Cardiac muscle cell (in vitro differentiated cells and primary cell): ENCODE measurements at regions not wholly inside any gene's neighbourhood (a gene's known extent, or its start where the extent isn't known, plus 50 kb on each side); places are given as distances from the start of the nearest gene placed in this dataset.
A peak's percentile ranks its signal among the peaks of the same experiment; 100 is the strongest.

Experiments used
- DNase-seq, 2 donors: peaks; one replicate each; pipeline versions ENCODE4 v3.0.0 to v3.0.0-alpha.2; 2010 to 2017; ENCODE audit warnings: low read depth in 1 of 2, low spot score in 1 of 2
- H3K27ac ChIP-seq: fragments of 200-600 bp; sonication (generic); 2 replicates; pipeline ENCODE4 v1.5.1; 2016
- H3K27me3 ChIP-seq: fragments of 200-600 bp; sonication (generic); 2 replicates; pipeline ENCODE4 v1.6.0; 2016; ENCODE audit warnings: control low read depth
- H3K36me3 ChIP-seq: fragments of 200-600 bp; sonication (generic); 2 replicates; pipeline ENCODE4 v1.5.1; 2016; ENCODE audit warnings: control low read depth
- H3K4me1 ChIP-seq: fragments of 200-600 bp; sonication (generic); 2 replicates; pipeline ENCODE4 v1.8.1; 2017; ENCODE audit warnings: low read depth, mild to moderate bottlenecking, mixed run types
- H3K4me3 ChIP-seq: fragments of 200-600 bp; sonication (generic); 2 replicates; pipeline ENCODE4 v1.5.1; 2016; ENCODE audit warnings: mild to moderate bottlenecking
- H3K9me3 ChIP-seq: fragments of 200-600 bp; sonication (generic); 2 replicates; pipeline ENCODE4 v1.5.1; 2017; ENCODE audit warnings: low read depth, mild to moderate bottlenecking, control low read depth
- CTCF ChIP-seq: IDR thresholded peaks from 2 replicates; pipeline ENCODE4 v1.5.1; 2012; ENCODE audit warnings: low read depth, mild to moderate bottlenecking, low read length

GRCh38 chr10:90195288-90195840 is 494.0 kb downstream of the KIF20B start:
- no peak for TF ChIP-seq CTCF
- no peak overlapping the region for H3K27ac ChIP-seq
- DNase-seq = peak in 1 of 2 donors; percentile 28
- H3K4me1 ChIP-seq = no peaks in the 10 kb centered on the region
- H3K4me3 ChIP-seq = no peak overlapping the region
- H3K9me3 ChIP-seq = no peaks in the 10 kb centered on the region
- H3K36me3 ChIP-seq = no peaks in the 10 kb centered on the region
- no peaks in the 10 kb centered on the region for H3K27me3 ChIP-seq

GRCh38 chr10:90197766-90198165 is 496.4 kb downstream of the KIF20B start:
- no peaks in the 10 kb centered on the region for H3K4me1 ChIP-seq
- no peaks in the 10 kb centered on the region for H3K27me3 ChIP-seq
- no peak overlapping the region for H3K4me3 ChIP-seq
- H3K27ac ChIP-seq = no peak overlapping the region
- no peaks in the 10 kb centered on the region for H3K36me3 ChIP-seq
- TF ChIP-seq CTCF = no peak
- peak in 1 of 2 donors; percentile 43 for DNase-seq
- H3K9me3 ChIP-seq = no peaks in the 10 kb centered on the region

- Histone ChIP-seq H3K4me3 (no peak overlapping the region), H3K4me1 (no peaks in the 10 kb centered on the region), H3K36me3 (no peaks in the 10 kb centered on the region), H3K27ac (no peak overlapping the region), H3K9me3 (no peaks in the 10 kb centered on the region), H3K27me3 (no peaks in the 10 kb centered on the region)
- no peak for TF ChIP-seq CTCF
- DNase-seq = no peak
Observed at GRCh38 chr10:90199093-90199492, 497.7 kb downstream of the KIF20B start.

GRCh38 chr10:90199513-90199912 is 498.1 kb downstream of the KIF20B start:
- H3K9me3 ChIP-seq = no peaks in the 10 kb centered on the region
- DNase-seq = no peak
- no peak overlapping the region for H3K27ac ChIP-seq
- no peaks in the 10 kb centered on the region for H3K36me3 ChIP-seq
- H3K27me3 ChIP-seq = no peaks in the 10 kb centered on the region
- no peaks in the 10 kb centered on the region for H3K4me1 ChIP-seq
- no peak for TF ChIP-seq CTCF
- no peak overlapping the region for H3K4me3 ChIP-seq

GRCh38 chr10:90204131-90204955 is 503.0 kb downstream of the KIF20B start:
- no peaks in the 10 kb centered on the region for H3K36me3 ChIP-seq
- TF ChIP-seq CTCF = no peak
- no peaks in the 10 kb centered on the region for H3K27me3 ChIP-seq
- no peaks in the 10 kb centered on the region for H3K9me3 ChIP-seq
- H3K4me3 ChIP-seq = no peak overlapping the region
- no peaks in the 10 kb centered on the region for H3K4me1 ChIP-seq
- no peak for DNase-seq
- H3K27ac ChIP-seq = no peak overlapping the region
